ENCODE measurements at regions not wholly inside any gene's neighbourhood (a gene's known extent, or its start where the extent isn't known, plus 50 kb on each side); places are given as distances from the start of the nearest gene placed in this dataset.

- TF ChIP-seq BRCA1 (IDR thresholded peaks at IDR 0.05; ENCODE audit: low read depth, low read length) (no peak), CTCF (IDR thresholded peaks at IDR 0.05 in 2 of 3, conservative IDR thresholded peaks at IDR 0.05 in 1 of 3; ENCODE audit: control insufficient read depth in 2 of 3, extremely low read depth in 1 of 3, insufficient read depth in 1 of 3, low read depth in 3 of 3, low read length in 3 of 3) (no peak), ZNF592 (IDR thresholded peaks at IDR 0.05) (no peak), ZNF217 (IDR thresholded peaks at IDR 0.05) (no peak), HDAC2 (IDR thresholded peaks at IDR 0.05) (no peak), TAF1 (IDR thresholded peaks at IDR 0.05; ENCODE audit: borderline replicate concordance, low read depth, low read length) (no peak), SIN3A (IDR thresholded peaks at IDR 0.05; ENCODE audit: low read depth, low read length) (no peak)
These were observed 337.6 kb upstream of the SEMA3A start for GRCh38 chr7:84532196-84532595.

All from GM12878 (cell line).